ENCODE measurements at regions not wholly inside any gene's neighbourhood (a gene's known extent, or its start where the extent isn't known, plus 50 kb on each side); places are given as distances from the start of the nearest gene placed in this dataset.

- DNase-seq (ENCODE audit: low spot score) = no peak
Measured at GRCh38 chr3:124671106-124671505, 59.1 kb upstream of the UMPS start.

- DNase-seq (ENCODE audit: low spot score) = no peak
Measured at GRCh38 chr3:124674336-124674735, 55.9 kb upstream of the UMPS start.

- no peak for DNase-seq (ENCODE audit: low spot score)
Measured at GRCh38 chr3:124676236-124676635, 54.0 kb upstream of the UMPS start.

GRCh38 chr3:124679048-124679638 is 51.1 kb upstream of the UMPS start:
- no peak for DNase-seq (ENCODE audit: low spot score)

All from hematopoietic multipotent progenitor cell treated with erythropoietin and hydrocortisone succinate and interleukin-3 and kit ligand, for 17 days (in vitro differentiated cells).